Suppressor macrophage treated with lipopolysaccharide for 1 hour (primary cell): ENCODE measurements at regions not wholly inside any gene's neighbourhood (a gene's known extent, or its start where the extent isn't known, plus 50 kb on each side); places are given as distances from the start of the nearest gene placed in this dataset.
A peak's percentile ranks its signal among the peaks of the same experiment; 100 is the strongest.

Source experiments
- DNase-seq, 3 donors: peaks; one replicate each; pipeline ENCODE4 v3.0.0-alpha.2; 2020 to 2022

GRCh38 chr12:69062621-69063237 lies 129.8 kb upstream of the CPM start:
- DNase-seq, result peak; percentile 21 to 49 (median 41)

DNA sequence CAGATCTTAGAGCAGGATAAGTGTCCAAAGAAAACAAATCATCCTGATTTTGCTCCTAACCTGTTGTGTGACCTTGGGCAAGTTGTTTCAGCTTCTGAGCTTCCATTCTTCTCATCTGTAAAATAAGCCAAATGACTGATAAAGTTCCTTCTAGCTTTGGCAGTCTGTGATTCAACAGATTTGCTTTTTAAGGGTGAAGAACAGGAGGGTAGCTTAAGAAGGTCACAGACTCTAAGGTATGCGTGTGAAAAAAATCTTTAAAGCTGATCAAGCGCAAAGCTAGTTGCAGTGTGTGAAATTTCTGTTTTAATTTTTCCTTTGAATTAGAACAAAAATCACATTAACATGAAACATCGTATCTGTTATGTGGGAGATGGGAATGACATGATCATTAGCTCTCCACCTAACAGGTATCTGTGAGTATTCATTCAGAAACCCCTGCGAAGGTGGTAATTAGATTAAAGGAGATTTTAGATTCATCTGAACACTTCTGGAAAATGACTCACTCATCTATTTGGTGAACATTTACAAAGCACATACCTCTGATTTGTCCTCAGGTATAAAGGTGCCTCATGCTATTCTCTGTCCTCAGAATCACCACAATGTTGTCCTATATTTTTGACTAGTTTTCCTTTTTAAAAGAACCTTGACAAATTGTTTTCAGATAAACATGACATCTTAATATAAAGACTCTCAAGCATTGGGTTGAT lies 131.9 kb upstream of the CPM start:
- DNase-seq, result no peak

- DNase-seq, result no peak
These were observed 132.8 kb upstream of the CPM start for GRCh38 chr12:69065775-69066174.

DNA sequence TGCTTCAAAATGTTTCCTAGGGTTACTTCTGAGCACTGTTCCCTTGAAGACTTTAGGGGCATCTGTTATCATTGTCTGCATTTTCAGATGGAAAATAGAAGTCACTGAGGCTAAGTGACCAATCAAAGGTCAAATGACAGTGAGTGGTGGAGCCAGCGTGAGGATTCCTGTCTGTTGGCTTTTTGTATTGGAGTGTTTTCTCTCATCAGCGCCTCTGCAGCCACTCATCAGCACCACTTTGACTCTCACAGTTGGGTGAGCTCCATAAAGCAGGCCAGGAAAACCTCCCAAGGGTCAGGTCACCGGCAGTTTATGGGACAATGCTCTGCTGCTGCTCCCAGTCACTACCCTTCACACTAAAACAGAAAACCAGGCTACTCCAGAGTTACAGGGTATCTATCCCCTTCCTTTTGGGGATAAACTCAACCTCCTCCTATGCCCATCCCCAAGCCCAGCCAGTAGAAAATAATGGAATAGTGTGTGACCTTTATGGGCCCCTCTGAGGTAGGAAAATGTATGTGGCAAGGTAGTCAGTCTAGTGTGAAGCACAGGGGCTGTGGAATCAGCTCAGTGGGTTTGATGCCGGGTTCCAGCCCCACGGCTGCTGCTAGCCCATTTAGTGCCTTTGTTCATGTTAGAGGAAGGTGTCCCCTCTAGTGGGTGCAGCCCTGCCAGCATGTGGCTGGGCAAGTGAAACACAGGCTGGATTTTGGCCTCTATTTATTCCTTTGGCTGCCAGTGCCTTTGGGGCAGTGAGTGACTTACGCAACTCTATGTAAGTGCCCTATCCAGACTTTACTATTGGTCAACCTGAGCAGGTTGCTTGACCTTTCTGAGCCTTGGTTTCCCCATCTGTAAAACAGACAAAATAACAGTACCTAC lies 133.8 kb upstream of the CPM start:
- no peak for DNase-seq

- DNase-seq, result no peak
These were observed 134.7 kb upstream of the CPM start for GRCh38 chr12:69067713-69068112.

- DNase-seq, result peak; percentile 61 to 83 (median 69)
These were observed 135.5 kb upstream of the CPM start for GRCh38 chr12:69068448-69068847.

GRCh38 chr12:69069479-69069878 lies 136.5 kb upstream of the CPM start:
- DNase-seq, result no peak

DNA sequence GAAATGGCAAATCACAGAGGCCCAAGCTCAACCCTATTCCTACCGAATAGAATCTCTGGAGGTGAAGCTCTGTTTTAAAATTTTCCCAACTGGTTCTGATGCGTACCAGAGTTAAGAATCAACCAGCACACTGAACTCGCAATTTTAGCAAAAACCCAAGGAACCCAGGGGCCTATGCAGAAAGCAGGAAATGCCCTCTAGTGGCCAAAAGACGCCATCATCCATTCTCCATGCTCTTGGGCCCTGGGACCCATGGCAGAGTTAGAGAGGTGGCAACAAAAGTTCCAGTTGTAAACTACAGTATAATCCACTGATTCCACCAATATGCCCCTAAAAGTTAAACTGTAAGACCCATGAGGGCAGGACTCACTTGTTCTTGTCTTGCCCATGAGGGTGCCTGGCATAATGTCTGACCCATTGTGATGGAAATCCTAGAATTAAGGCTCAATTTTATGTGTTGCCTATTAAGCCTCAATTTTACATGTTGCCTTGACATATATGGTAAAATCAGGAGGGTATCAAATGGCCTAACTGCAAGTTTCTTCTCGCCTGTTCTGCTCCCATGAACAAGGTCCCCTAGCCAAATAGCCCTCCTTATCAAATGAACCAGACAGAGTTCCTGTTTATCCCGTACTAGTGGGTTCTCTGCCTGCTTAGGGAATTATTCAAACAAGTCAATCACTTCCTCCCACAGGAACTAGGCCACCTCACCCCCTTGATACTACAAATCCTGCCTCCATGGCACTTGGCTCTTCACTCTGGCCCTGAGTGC lies 137.5 kb upstream of the CPM start:
- DNase-seq, result peak; percentile 82 to 86 (median 82)

GRCh38 chr12:69071091-69071370 lies 138.1 kb upstream of the CPM start:
- DNase-seq, result no peak

- no peak for DNase-seq
These were observed 140.1 kb upstream of the CPM start for GRCh38 chr12:69073035-69073434.

- no peak for DNase-seq
These were observed 141.8 kb upstream of the CPM start for GRCh38 chr12:69074556-69075349.

- DNase-seq, result no peak
These were observed 150.7 kb upstream of the CPM start for GRCh38 chr12:69083689-69084088.

DNA sequence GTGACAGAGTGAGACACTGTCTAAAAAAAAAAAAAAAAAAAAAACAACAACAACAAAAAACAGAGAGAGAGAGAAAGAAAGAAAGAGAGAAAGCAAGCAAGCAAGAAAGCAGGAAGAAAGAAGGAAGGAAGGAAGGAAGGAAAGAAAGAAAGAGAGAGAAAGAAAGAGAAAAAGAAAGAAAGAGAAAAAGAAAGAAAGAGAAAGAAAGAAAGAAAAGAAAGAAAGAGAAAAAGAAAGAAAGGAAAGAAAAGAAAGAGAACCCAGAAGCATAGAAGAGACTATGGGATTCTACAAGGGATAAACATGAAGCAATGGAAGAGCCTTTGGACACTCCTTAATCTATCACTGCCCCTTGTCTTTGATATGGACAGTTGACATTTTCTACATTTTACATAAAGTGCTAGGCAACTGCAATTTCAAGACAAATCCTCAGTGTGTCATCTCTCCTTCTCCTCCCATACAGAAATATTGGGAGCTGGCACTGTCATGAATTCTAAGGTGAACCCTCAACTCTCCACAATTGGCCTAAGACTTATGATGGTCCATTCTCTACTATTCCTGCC lies 151.9 kb upstream of the CPM start:
- no peak for DNase-seq

- DNase-seq, result no peak
These were observed 152.9 kb upstream of the CPM start for GRCh38 chr12:69085852-69086251.

DNA sequence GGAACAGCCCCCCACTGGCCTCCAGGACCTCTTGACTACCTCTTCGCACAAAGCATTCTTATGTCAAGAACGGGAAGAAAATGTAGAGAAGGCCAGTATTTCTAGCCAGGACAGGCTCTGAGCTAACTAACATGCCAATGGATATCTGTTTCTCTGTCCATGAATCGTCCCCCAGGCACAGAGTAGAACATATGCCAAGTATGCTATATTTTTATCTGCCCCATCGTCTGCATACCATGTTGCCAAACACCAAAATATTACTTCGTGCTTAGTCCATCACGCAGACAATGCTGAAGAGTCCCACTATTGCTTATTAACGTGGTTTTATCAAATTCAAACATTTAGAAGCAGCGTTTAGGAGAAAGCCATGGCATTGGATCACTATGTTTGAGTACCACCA lies 151.4 kb upstream of the CPSF6 start:
- no peak for DNase-seq

GRCh38 chr12:69090722-69091121 lies 148.6 kb upstream of the CPSF6 start:
- DNase-seq, result no peak

GRCh38 chr12:69091442-69092017 lies 147.8 kb upstream of the CPSF6 start:
- DNase-seq, result peak in 2 of 3 donors; percentile 15 to 52

GRCh38 chr12:69092137-69092536 lies 147.2 kb upstream of the CPSF6 start:
- DNase-seq, result no peak

GRCh38 chr12:69094606-69095216 lies 144.7 kb upstream of the CPSF6 start:
- DNase-seq, result no peak

- no peak for DNase-seq
These were observed 143.4 kb upstream of the CPSF6 start for GRCh38 chr12:69095765-69096477.
